ENCODE measurements at regions not wholly inside any gene's neighbourhood (a gene's known extent, or its start where the extent isn't known, plus 50 kb on each side); places are given as distances from the start of the nearest gene placed in this dataset.

DNA sequence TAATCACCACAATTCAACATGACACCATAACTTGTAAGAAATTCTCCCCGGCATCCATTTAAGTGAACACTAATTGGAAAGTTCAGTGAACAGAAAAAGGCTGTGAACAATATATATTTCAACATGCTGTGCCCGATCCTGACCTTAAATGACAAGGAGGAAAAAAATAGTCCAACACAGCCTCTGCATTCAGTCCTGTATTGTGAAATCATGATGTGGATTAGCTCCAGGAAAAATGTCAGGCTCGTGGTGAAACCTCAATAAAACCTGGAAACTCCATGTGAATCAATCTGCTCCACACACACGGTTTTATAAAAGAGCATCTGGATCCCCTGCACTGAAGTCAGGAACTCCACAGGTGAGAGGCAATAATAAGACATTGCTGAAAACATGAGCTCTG, 145.4 kb upstream of the SPOPL start:
- no peak overlapping the region for H3K27ac ChIP-seq (ENCODE audit: low read depth)
- ATAC-seq = no peak
- H3K9me2 ChIP-seq (ENCODE audit: insufficient read depth) = peaks cover 10% of the 10 kb centered on the region; the same call in 1 of the 2 replicates
- TF ChIP-seq, protein P1, sequence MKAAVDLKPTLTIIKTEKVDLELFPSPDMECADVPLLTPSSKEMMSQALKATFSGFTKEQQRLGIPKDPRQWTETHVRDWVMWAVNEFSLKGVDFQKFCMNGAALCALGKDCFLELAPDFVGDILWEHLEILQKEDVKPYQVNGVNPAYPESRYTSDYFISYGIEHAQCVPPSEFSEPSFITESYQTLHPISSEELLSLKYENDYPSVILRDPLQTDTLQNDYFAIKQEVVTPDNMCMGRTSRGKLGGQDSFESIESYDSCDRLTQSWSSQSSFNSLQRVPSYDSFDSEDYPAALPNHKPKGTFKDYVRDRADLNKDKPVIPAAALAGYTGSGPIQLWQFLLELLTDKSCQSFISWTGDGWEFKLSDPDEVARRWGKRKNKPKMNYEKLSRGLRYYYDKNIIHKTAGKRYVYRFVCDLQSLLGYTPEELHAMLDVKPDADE (IDR thresholded peaks at IDR 0.05) = no peak
- TF ChIP-seq EZH2phosphoT487 (IDR thresholded peaks at IDR 0.05; ENCODE audit: unreplicated experiment) = no peak
- no peak for TF ChIP-seq POLR2AphosphoS5 (IDR thresholded peaks at IDR 0.05; ENCODE audit: low read depth)
- no peak for TF ChIP-seq CREB1 (CRISPR knock-in tag; IDR thresholded peaks at IDR 0.05; ENCODE audit: low read depth)
- no peak for TF ChIP-seq EZH2 (IDR thresholded peaks at IDR 0.05; ENCODE audit: low read depth, unreplicated experiment)
- TF ChIP-seq, protein P2, sequence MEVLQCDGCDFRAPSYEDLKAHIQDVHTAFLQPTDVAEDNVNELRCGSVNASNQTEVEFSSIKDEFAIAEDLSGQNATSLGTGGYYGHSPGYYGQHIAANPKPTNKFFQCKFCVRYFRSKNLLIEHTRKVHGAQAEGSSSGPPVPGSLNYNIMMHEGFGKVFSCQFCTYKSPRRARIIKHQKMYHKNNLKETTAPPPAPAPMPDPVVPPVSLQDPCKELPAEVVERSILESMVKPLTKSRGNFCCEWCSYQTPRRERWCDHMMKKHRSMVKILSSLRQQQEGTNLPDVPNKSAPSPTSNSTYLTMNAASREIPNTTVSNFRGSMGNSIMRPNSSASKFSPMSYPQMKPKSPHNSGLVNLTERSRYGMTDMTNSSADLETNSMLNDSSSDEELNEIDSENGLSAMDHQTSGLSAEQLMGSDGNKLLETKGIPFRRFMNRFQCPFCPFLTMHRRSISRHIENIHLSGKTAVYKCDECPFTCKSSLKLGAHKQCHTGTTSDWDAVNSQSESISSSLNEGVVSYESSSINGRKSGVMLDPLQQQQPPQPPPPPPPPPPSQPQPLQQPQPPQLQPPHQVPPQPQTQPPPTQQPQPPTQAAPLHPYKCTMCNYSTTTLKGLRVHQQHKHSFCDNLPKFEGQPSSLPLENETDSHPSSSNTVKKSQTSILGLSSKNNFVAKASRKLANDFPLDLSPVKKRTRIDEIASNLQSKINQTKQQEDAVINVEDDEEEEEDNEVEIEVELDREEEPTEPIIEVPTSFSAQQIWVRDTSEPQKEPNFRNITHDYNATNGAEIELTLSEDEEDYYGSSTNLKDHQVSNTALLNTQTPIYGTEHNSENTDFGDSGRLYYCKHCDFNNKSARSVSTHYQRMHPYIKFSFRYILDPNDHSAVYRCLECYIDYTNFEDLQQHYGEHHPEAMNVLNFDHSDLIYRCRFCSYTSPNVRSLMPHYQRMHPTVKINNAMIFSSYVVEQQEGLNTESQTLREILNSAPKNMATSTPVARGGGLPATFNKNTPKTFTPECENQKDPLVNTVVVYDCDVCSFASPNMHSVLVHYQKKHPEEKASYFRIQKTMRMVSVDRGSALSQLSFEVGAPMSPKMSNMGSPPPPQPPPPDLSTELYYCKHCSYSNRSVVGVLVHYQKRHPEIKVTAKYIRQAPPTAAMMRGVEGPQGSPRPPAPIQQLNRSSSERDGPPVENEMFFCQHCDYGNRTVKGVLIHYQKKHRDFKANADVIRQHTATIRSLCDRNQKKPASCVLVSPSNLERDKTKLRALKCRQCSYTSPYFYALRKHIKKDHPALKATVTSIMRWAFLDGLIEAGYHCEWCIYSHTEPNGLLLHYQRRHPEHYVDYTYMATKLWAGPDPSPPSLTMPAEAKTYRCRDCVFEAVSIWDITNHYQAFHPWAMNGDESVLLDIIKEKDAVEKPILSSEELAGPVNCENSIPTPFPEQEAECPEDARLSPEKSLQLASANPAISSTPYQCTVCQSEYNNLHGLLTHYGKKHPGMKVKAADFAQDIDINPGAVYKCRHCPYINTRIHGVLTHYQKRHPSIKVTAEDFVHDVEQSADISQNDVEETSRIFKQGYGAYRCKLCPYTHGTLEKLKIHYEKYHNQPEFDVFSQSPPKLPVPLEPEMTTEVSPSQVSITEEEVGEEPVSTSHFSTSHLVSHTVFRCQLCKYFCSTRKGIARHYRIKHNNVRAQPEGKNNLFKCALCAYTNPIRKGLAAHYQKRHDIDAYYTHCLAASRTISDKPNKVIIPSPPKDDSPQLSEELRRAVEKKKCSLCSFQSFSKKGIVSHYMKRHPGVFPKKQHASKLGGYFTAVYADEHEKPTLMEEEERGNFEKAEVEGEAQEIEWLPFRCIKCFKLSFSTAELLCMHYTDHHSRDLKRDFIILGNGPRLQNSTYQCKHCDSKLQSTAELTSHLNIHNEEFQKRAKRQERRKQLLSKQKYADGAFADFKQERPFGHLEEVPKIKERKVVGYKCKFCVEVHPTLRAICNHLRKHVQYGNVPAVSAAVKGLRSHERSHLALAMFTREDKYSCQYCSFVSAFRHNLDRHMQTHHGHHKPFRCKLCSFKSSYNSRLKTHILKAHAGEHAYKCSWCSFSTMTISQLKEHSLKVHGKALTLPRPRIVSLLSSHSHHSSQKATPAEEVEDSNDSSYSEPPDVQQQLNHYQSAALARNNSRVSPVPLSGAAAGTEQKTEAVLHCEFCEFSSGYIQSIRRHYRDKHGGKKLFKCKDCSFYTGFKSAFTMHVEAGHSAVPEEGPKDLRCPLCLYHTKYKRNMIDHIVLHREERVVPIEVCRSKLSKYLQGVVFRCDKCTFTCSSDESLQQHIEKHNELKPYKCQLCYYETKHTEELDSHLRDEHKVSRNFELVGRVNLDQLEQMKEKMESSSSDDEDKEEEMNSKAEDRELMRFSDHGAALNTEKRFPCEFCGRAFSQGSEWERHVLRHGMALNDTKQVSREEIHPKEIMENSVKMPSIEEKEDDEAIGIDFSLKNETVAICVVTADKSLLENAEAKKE (CRISPR knock-in tag; IDR thresholded peaks at IDR 0.05) = no peak
- TF ChIP-seq, protein P3, sequence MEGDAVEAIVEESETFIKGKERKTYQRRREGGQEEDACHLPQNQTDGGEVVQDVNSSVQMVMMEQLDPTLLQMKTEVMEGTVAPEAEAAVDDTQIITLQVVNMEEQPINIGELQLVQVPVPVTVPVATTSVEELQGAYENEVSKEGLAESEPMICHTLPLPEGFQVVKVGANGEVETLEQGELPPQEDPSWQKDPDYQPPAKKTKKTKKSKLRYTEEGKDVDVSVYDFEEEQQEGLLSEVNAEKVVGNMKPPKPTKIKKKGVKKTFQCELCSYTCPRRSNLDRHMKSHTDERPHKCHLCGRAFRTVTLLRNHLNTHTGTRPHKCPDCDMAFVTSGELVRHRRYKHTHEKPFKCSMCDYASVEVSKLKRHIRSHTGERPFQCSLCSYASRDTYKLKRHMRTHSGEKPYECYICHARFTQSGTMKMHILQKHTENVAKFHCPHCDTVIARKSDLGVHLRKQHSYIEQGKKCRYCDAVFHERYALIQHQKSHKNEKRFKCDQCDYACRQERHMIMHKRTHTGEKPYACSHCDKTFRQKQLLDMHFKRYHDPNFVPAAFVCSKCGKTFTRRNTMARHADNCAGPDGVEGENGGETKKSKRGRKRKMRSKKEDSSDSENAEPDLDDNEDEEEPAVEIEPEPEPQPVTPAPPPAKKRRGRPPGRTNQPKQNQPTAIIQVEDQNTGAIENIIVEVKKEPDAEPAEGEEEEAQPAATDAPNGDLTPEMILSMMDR (conservative IDR thresholded peaks at IDR 0.05; ENCODE audit: low read depth in 2 of 2) = no peak
- TF ChIP-seq REST (IDR thresholded peaks at IDR 0.05; ENCODE audit: unreplicated experiment) = no peak
- TF ChIP-seq ZNF114 (CRISPR knock-in tag; IDR thresholded peaks at IDR 0.05) = no peak
- TF ChIP-seq JUNB (IDR thresholded peaks at IDR 0.05; ENCODE audit: unreplicated experiment) = no peak
- no peak overlapping the region for H2AFZ ChIP-seq
- H3K9me3 Mint-ChIP-seq = no peaks in the 10 kb centered on the region
- H3K36me3 Mint-ChIP-seq (ENCODE audit: low read depth) = no peaks in the 10 kb centered on the region
- no peak overlapping the region for H3K4me3 ChIP-seq
- no peaks in the 10 kb centered on the region for H3K27me3 ChIP-seq (ENCODE audit: insufficient read depth)
- H3K36me3 ChIP-seq (ENCODE audit: insufficient read depth) = no peaks in the 10 kb centered on the region
- no peaks in the 10 kb centered on the region for H3K27me3 Mint-ChIP-seq (ENCODE audit: insufficient read depth, low read depth, poor library complexity)
- peaks cover 18% of the 10 kb centered on the region; the same call in 2 of the 3 replicates for H3K4me1 Mint-ChIP-seq
- H3K4me3 Mint-ChIP-seq = no peak overlapping the region
- no peaks in the 10 kb centered on the region for H3K4me1 ChIP-seq (ENCODE audit: insufficient read depth)
- H3K4me2 ChIP-seq = no peak overlapping the region
- H4K20me1 ChIP-seq (replicated peaks; ENCODE audit: insufficient read depth) = no peaks in the 10 kb centered on the region
- DNase-seq (ENCODE audit: low spot score) = no peak
- no peak overlapping the region for H3K27ac Mint-ChIP-seq
- H3F3A ChIP-seq (replicated peaks; ENCODE audit: low read depth) = no peaks in the 10 kb centered on the region
- no peaks in the 10 kb centered on the region for H3K79me2 ChIP-seq (replicated peaks; ENCODE audit: insufficient read depth)

Measured in GM23338 (cell line).